ENCODE measurements at regions not wholly inside any gene's neighbourhood (a gene's known extent, or its start where the extent isn't known, plus 50 kb on each side); places are given as distances from the start of the nearest gene placed in this dataset.

DNA sequence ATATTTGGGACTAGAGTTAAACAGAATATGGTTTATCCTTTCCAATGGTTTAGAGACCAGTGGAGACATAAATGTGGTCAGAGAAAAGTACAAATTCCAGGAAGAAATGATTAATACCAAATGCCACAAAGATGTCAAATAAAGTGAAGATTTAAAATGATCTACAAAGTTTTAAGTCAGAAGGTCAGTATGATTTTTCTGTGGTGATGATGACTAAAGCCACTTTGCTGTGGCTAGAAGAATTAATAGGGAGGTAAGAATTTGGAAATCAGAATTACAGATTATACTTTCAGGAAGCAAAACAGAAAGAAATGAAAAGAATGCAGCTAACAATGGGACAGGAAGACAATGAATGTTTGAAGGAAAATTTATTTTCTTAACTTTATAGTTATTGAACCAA, 91.5 kb upstream of the CDH7 start:
- Histone ChIP-seq H3K27ac (peak overlapping the region; percentile 91), H3K4me2 (peak overlapping the region; percentile 43), H3K9me2 (ENCODE audit: insufficient read depth) (no peaks in the 10 kb centered on the region), H3K4me1 (replicated peaks; ENCODE audit: insufficient read depth) (peaks cover 29% of the 10 kb centered on the region), H2AFZ (no peak overlapping the region; the same call in 1 of the 2 replicates), H3K27me3 (ENCODE audit: insufficient read depth, low read depth) (no peaks in the 10 kb centered on the region), H3K79me2 (ENCODE audit: low read depth) (no peaks in the 10 kb centered on the region), H3K36me3 (ENCODE audit: low read depth) (0 out of 2 replicates have a peak, but pooled peaks cover 4% of the 10 kb centered on the region), H3K9me3 (ENCODE audit: insufficient read depth, low read depth) (peaks cover 19% of the 10 kb centered on the region), H3K4me3 (no peak overlapping the region), H3F3A (ENCODE audit: insufficient read depth, low read depth) (peaks cover 20% of the 10 kb centered on the region), H4K20me1 (ENCODE audit: insufficient read depth) (no peaks in the 10 kb centered on the region)
- TF ChIP-seq, protein P1, sequence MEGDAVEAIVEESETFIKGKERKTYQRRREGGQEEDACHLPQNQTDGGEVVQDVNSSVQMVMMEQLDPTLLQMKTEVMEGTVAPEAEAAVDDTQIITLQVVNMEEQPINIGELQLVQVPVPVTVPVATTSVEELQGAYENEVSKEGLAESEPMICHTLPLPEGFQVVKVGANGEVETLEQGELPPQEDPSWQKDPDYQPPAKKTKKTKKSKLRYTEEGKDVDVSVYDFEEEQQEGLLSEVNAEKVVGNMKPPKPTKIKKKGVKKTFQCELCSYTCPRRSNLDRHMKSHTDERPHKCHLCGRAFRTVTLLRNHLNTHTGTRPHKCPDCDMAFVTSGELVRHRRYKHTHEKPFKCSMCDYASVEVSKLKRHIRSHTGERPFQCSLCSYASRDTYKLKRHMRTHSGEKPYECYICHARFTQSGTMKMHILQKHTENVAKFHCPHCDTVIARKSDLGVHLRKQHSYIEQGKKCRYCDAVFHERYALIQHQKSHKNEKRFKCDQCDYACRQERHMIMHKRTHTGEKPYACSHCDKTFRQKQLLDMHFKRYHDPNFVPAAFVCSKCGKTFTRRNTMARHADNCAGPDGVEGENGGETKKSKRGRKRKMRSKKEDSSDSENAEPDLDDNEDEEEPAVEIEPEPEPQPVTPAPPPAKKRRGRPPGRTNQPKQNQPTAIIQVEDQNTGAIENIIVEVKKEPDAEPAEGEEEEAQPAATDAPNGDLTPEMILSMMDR (conservative IDR thresholded peaks at IDR 0.05): no peak
- TF ChIP-seq EZH2 (IDR thresholded peaks at IDR 0.05; ENCODE audit: low read depth): no peak
- DNase-seq: peak in 1 of 2 experiments; percentile 51
- intact Hi-C loops (cut with micrococcal nuclease; ENCODE audit: unreplicated experiment): no loop called here
- ChIA-PET POLR2A (ENCODE audit: unreplicated experiment) (no interaction called here), CTCF (no interaction called here)
- BruUV-seq (replicated peaks): no TSS peak

DNA sequence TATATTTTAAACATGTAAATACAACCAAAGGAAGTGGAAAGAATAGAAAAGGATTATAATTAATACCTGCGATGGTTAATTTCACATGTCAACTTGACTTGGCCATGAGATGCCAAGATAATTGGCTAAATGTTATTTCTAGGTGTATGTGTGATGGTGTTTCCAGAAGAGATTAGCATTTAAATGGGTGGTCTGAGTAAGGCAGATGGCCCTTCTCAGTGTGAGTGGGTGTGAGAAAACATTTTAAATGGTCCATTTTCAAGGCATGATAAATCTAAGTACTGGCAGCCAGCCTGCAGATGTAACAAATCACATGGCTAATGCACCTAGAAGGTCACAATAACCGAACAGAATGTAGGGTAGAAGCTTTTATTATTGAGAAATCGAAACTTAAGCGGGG, 99.6 kb upstream of the CDH7 start:
- no TSS peak for BruUV-seq (replicated peaks)
- H2AFZ ChIP-seq: peak overlapping the region; percentile 43; the same call in 1 of the 2 replicates
- H3K27me3 ChIP-seq (ENCODE audit: insufficient read depth, low read depth): no peaks in the 10 kb centered on the region
- H3K36me3 ChIP-seq (ENCODE audit: low read depth): no peaks in the 10 kb centered on the region
- no peak for DNase-seq
- TF ChIP-seq, protein P1 (conservative IDR thresholded peaks at IDR 0.05): no peak
- TF ChIP-seq EZH2 (IDR thresholded peaks at IDR 0.05; ENCODE audit: low read depth): no peak
- H3K27ac ChIP-seq: no peak overlapping the region
- intact Hi-C loops (cut with micrococcal nuclease; ENCODE audit: unreplicated experiment): no loop called here
- no peaks in the 10 kb centered on the region for H3F3A ChIP-seq (ENCODE audit: insufficient read depth, low read depth)
- H3K9me2 ChIP-seq (ENCODE audit: insufficient read depth): no peaks in the 10 kb centered on the region
- no peaks in the 10 kb centered on the region for H3K79me2 ChIP-seq (ENCODE audit: low read depth)
- peaks cover 11% of the 10 kb centered on the region for H3K9me3 ChIP-seq (ENCODE audit: insufficient read depth, low read depth)
- ChIA-PET CTCF (no interaction called here), POLR2A (ENCODE audit: unreplicated experiment) (no interaction called here)
- H3K4me2 ChIP-seq: no peak overlapping the region
- no peak overlapping the region for H3K4me3 ChIP-seq
- H3K4me1 ChIP-seq (replicated peaks; ENCODE audit: insufficient read depth): no peaks in the 10 kb centered on the region
- H4K20me1 ChIP-seq (ENCODE audit: insufficient read depth): no peaks in the 10 kb centered on the region

DNA sequence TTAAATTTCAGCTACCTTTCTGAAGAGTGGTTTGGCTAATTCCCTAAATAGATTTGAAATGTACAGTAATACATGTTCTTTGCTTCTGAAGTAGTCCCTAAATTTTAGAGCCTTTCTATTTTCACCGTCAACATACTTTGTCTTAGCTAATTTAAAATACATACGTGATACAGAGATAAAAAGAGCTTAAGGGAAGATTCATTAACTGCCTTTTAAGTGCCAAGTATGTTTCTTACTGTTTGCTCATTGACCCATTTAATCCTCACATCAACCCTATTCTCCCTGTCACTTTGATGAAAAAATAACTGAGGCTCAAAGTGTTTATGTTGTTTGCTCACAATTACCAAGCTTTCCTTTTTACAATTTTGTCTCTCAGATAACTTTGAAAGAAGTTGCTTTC, 118.6 kb upstream of the CDH7 start:
- intact Hi-C loops (cut with micrococcal nuclease; ENCODE audit: unreplicated experiment): no loop called here
- peak overlapping the region; percentile 25 for H2AFZ ChIP-seq
- TF ChIP-seq, protein P1 (conservative IDR thresholded peaks at IDR 0.05): no peak
- no peak for TF ChIP-seq EZH2 (IDR thresholded peaks at IDR 0.05; ENCODE audit: low read depth)
- no peak for DNase-seq
- H3K4me1 ChIP-seq (replicated peaks; ENCODE audit: insufficient read depth): no peaks in the 10 kb centered on the region
- BruUV-seq (replicated peaks): no TSS peak
- ChIA-PET POLR2A (ENCODE audit: unreplicated experiment) (no interaction called here), CTCF (no interaction called here)
- no peak overlapping the region for H3K27ac ChIP-seq
- no peaks in the 10 kb centered on the region for H4K20me1 ChIP-seq (ENCODE audit: insufficient read depth)
- H3K4me2 ChIP-seq: no peak overlapping the region
- no peaks in the 10 kb centered on the region for H3K9me3 ChIP-seq (ENCODE audit: insufficient read depth, low read depth)
- H3K79me2 ChIP-seq (ENCODE audit: low read depth): no peaks in the 10 kb centered on the region
- no peaks in the 10 kb centered on the region for H3K36me3 ChIP-seq (ENCODE audit: low read depth)
- H3K4me3 ChIP-seq: no peak overlapping the region
- no peaks in the 10 kb centered on the region for H3K27me3 ChIP-seq (ENCODE audit: insufficient read depth, low read depth)
- no peaks in the 10 kb centered on the region for H3K9me2 ChIP-seq (ENCODE audit: insufficient read depth)
- H3F3A ChIP-seq (ENCODE audit: insufficient read depth, low read depth): no peaks in the 10 kb centered on the region

Data from PC-9 (cell line).